ENCODE measurements at regions not wholly inside any gene's neighbourhood (a gene's known extent, or its start where the extent isn't known, plus 50 kb on each side); places are given as distances from the start of the nearest gene placed in this dataset.
"Not testable (repeated sequence)": the region's sequence is repeated elsewhere in the genome, so short reads cannot be mapped to it uniquely, and the experiment has no call there.

DNA sequence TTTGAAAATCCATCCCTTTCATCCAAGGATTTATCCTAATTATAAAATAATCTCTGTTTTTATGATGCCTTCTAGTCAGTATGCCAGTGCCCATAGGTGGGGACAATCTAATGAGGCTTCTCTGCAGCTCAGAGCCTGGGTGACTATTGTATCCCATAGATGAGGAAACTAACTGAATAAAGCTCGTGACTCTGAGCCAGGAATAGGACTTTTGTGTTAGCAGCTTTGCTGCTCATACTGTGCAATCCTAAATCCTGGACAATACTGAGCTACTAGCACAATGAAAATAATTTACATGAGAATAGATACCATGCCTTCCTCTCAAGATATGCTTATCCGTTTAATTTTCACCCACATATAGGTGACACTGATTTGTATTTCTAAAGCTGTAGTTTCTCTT lies 443.0 kb downstream of the PLK2 start:
- DNase-seq (ENCODE audit: low spot score), result peak; percentile 1

DNA sequence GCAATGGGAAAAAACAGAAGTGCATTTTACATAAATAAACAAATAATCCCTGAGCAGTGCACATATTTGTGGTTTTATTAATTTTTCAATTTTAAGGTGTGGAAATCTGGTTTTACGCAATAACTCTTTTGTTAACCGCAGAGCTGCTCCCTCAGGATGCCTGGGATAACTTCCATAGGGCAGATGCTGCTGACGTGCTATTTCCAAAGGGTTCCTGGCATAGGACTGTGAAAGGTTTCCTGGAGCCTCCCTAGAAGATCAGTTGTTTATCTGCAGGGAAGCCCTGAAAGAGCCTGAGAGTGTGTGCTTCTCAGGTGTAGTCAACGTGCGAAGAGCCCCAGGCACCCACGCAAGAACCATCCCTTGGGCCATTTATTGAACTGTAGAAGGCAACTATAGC lies 443.5 kb downstream of the PLK2 start:
- peak; percentile 1 for DNase-seq (ENCODE audit: low spot score)

DNA sequence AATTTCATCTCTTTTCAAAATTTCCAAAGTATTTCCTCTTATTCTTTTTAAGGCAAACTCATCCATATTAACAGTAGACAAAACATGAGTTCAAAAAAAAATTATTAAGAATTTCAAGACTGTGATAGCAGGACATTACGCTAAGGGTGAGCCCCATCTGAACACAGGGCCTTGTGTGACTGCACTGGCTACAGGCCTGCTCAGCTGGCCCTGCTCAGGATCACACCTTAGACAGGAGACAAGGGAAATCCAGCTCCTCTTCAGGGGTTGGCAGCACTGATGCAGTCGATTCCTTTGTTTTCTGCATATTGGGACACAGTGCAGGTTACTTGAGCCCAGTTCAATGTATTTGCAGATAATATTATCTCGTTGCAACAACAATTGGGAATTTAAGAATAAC lies 444.7 kb downstream of the PLK2 start:
- DNase-seq (ENCODE audit: low spot score), result peak; percentile 0

DNA sequence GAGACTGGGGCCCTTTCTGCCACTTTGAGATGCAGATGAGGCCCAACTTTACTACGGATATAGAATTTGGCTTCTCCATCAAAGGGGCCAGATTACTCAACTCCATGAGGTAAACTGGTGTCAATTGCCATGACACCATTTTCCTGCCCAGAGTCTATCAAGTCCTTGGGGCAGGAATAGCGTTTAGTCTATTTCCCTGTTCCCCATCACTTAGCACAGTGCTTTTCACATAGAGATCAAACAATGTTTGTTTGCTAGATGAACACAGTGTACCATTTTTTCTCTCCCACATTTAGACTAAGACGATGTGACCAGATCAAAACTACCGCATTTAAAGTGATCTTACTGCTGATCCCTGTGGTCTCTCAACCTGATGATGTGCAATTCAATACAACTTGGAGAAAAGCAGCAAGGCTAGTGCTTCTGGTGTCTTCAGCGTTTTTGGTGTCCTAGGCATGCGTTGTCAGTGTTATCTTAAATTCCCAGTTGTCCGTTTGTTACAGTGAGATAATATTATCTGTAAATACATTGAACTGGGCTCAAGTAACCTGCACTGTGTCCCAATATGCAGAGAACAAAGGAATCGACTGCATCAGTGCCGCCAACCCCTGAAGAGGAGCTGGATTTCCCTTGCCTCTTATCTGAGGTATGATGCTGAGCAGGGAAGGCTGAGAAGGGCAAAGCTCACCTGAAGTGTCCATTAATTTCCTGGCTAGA lies 446.2 kb downstream of the PLK2 start:
- DNase-seq (ENCODE audit: low spot score), result peak; percentile 0

DNA sequence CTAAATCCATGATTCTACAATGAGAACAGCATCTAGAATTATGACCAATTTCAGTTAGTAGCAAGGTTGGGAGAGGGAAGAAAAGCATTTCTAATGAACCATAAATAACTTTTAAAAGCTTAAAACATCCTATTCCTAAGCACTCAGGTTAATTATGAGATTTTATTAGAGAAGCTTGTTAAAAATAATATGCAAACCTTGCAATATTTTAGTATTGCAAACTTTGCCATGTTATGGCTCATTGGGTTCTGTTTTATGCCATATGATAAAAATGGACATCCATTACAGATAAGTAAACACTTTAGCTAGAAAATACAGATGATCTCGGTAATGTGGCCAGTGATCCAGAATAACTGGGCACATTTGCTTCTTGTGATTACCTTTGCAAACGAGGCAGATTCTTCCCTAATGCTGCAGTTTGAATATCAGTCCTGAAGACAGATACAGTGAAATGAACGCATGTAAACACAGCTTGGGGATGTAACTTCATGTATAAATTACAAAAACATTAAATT lies 447.0 kb downstream of the PLK2 start:
- DNase-seq (ENCODE audit: low spot score), result peak; percentile 1

DNA sequence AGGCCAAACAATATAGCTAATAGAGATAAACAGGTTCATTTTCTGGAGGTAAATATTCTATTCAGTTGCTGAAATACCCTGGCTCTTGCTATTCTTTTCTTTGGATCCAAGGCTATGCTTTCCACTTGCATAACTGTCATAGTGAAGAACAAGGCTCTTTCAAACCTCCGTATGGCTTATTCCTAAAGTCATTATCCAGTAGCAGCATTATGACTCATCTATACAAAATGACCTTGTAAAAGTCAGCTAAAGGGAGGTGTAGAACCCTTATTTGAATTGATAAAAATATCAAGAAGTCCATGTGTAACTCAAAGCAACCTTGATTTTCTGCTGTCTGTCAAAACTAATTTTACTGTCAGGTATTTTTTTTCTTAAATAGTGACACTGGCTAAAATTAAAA lies 447.8 kb downstream of the PLK2 start:
- peak; percentile 36 for DNase-seq (ENCODE audit: low spot score)

DNA sequence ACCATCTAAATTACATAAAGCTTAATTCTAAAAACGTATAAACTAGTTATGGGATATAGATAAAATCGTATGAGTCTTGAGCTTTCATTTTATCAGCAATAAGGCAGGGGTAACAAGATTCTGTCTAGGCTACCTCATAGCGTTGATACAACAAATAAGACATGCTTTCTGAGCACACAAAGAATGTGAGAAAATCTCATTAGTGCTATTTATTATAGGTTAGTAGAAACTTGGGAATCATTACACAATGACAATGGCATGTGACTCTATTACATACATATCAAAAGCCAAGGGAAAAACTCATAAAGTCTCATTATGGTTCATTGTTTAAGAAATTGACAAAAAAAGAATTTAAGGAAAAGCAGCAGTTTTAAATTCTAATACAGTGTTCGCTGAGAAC lies 448.6 kb downstream of the PLK2 start:
- DNase-seq (ENCODE audit: low spot score), result peak; percentile 0

DNA sequence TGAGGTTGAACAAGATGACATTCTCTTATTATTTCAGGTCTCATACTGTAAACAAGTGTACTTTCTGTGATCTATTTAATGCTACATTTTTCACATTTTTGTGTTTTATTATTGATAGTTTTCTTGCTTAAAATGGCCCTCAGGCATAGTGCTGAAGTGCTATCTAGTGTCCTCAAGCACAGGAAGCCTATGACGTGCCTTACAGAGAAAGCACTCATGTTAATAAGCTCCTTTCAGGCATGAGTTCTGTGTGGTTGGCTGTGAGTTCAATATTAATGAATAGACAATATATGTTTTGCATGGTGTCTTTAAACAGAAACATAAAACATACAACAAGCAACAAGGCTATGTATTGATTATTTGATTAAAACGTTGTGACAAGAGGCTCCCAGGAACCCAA lies 450.1 kb downstream of the PLK2 start:
- no peak for DNase-seq (ENCODE audit: low spot score)

DNA sequence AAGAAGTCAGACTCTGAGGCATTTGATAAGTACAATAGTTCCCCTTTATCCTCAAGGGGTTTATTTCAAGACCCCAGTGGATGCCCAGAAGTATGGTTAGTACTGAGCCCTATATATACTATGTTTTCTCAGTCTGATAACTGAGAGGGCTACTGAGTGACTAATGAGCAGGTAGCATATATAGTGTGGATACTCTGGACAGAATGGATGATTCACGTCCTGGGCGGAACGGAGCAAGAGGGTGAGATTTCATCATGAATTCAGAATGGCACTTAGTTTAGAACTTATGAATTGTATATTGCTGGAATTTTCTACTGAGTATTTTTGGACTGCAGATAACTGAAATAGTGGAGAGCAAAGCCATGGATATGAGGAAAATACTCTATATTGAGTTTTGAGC lies 457.6 kb downstream of the PLK2 start:
- DNase-seq (ENCODE audit: low spot score), result no peak

DNA sequence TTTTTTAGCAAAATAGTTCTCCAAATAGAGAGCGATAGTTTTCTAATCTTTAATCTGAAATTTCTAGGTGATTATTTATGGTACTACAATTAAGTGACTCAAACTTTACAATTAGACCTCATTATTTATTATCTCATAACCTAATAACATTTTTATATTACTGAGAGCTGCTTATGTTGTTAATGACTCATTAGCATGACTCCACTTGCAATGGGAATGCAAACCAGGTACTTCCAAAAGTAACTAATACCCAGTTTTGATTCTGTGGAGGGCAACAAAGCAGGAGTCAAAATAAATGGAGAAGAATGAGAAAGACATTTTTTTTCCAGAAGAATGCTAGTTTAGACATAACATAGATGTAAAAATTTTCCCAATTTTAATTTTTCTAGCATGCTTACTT lies 466.0 kb downstream of the PLK2 start:
- DNase-seq (ENCODE audit: low spot score), result no peak

DNA sequence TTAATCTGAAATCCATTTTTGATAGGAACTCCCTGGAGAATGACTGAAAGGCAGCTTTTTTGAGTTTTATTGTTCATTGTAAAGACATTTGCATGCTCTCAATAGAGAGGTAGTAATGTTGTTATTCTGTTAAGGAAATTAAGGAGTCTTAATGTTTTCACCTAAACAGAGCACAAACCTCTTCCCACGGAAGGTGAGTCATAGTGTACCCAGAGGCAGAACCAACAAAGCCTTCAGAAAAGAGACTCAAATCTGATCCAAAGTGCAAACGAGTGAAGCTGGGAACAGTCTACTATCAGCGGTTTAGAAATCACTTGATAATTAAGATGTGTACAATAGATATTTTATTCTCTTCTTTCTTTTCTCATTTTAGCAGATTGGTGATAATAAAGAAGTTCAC lies 470.5 kb downstream of the PLK2 start:
- DNase-seq (ENCODE audit: low spot score), result peak; percentile 24

DNA sequence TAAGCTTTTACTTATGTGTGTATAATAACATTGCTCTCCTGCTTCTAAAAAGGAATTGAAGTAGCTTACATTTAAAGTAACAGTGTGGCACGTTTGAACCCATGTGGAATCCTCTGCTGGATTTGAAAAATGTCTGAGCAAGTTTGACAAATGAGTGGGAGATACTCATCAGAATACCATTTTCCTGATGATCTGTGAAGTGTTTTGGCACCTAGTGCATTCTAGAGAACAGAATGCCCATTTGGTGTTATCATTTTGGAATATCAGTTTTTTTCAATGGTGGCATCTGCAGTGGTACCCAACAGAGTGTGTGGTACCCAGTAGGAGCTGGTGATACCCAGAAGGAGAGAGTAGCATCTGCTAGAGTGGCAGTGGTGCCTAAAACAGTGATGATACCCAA lies 471.1 kb downstream of the PLK2 start:
- DNase-seq (ENCODE audit: low spot score), result no peak

DNA sequence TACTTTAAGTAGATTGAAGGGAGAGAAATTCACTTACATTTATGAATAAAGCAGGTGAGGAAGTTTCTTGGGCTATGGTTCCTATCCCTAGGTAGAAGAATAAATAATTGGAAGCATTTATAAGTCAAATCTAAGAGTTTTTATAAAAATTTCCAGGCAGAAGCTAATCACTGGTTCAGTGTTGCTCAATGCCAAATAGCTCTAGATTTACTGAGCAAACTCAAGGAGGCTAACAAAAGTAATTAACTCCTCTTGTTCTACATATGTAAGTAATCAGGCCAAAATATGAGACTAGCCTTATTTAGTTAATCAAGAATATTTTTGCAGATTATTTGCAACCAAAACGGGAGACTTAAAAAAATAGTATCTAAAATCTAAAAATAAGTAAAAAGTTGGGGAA lies 472.3 kb downstream of the PLK2 start:
- DNase-seq (ENCODE audit: low spot score), result no peak

DNA sequence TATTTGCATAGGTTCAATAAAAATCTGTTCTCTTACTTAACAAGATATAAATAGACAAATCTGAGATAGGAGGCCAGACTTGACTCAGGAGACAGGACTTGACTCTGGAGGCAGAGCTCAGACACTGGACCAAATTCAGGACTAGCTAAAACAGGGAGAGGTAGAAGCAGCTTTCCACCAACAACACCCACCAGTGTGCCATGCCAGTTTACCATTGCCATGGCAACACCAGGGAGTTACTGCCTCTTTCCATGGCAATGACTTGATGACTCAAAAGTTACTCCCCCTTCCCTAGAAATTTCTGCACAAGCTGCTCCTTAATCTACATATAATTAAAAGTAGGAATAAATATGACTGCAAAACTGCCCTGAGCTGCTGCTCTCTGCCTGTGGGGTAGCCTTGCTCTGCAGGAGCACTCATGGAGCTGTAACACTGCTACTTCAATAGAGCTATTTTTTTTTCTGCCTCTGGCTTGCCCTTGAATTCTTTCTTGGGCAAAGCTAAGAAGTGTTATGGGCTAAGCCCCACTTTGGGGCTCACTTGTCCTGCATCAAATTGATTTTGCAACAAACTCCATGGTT lies 473.0 kb downstream of the PLK2 start:
- no peak for DNase-seq (ENCODE audit: low spot score)

DNA sequence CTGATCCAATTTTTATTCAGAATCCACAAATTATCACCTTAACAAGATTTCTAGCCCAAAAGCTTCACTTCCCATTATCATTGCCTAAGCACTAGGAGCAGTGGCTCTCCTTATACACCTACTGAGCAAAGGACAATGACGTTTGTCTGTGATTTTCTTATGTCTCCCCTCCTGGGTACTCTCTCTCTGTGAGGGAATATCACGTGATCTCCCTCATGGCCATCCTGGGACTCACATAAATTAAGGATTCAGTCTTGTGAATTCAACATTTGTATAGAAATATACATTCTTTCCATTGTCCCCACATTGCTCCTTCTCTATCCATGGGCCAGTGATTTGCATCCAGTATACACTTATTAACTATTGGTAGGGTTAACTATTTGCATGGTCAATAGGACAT lies 476.5 kb downstream of the PLK2 start:
- DNase-seq (ENCODE audit: low spot score), result no peak

DNA sequence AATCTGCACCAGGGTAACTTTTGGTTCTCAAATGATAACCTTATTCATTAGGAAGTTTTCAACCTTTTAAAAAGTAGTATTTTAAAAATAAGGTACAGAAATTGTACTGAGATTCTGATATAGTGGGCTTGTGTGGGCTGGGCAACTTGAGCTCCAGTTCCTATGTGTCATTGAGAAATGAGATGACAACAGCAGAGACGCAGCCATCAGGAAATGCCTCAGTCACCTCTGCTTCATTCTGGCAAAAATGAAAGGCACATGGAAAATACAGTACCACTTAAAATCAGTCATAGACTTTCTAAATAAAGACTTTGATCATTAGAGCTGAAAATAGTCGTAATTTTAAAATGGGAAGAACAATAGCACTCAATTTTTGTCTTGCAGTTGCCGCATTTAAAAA lies 480.2 kb downstream of the PLK2 start:
- DNase-seq (ENCODE audit: low spot score), result no peak

DNA sequence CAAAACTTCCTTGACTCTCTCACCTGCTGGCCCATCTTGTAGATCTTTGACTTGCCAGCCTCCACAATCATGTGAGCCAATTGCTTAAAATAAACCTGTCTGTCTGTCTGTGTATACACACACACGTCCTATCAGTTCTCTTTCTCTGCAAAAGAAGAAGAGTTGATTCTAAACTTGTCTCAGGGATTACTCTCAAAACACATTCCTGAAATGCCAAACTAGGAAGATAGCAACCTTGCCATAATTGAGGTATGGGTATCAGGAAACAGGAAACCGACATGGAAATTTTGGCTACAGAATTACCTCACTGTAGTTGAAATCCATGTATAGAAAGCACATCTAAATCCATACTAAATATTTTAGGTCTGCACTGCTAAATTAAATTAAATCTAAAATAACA lies 483.4 kb downstream of the PLK2 start:
- no peak for DNase-seq (ENCODE audit: low spot score)

DNA sequence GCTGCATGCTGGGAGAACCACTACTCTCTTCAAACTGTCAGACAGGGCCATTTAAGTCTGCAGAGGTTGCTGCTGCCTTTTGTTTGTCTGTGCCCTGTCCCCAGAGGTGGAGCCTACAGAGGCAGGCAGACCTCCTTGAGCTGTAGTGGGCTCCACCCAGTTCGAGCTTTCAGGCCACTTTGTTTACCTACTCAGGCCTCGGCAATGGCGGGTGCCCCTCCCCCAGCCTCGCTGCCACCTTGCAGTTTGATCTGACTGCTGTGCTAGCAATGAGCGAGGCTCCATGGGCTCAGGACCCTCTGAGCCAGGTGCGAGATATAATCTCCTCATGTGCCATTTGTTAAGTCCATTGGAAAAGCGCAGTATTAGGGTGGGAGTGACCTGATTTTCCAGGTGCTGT lies 487.8 kb downstream of the PLK2 start:
- not testable (repeated sequence) for DNase-seq (ENCODE audit: low spot score)

DNA sequence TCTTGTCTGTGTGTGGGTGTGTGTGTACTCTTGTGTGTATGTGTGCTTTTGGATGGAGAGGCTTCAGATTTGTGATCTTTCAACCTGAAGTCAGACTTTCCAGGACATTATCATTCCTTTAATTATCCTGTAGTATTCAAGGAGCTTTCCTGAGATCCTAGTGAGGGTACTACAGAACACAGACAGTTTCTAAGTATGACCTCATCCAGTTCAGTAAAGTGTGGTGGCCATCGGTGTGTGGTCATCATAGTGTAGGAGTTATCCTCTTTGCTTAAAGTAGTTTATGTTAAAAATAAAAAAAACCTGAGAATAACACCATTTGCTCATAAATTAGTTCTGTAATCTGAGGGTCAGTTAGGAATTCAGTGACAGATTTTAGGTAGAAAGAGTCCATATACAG lies 478.0 kb upstream of the ACTBL2 start:
- no peak for DNase-seq (ENCODE audit: low spot score)

DNA sequence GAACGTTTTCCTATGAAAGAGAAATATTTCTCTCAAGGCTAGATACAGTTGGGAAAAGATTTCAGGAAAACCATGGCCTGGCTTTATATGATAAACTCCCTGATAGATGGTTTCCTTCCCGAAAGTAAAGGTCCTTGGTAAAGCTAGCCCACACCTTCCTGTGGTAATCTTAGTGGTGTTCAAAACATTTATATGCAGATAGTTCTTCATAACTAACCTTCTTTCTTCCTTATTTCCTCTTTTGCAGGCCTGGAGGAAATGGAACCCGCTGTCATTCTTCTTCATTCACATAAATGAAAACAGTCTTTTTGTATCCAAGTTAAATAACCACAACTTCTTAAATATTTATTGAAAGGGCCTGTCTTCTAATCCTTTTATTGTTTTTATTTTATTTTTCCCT lies 474.0 kb upstream of the ACTBL2 start:
- DNase-seq (ENCODE audit: low spot score), result no peak

DNA sequence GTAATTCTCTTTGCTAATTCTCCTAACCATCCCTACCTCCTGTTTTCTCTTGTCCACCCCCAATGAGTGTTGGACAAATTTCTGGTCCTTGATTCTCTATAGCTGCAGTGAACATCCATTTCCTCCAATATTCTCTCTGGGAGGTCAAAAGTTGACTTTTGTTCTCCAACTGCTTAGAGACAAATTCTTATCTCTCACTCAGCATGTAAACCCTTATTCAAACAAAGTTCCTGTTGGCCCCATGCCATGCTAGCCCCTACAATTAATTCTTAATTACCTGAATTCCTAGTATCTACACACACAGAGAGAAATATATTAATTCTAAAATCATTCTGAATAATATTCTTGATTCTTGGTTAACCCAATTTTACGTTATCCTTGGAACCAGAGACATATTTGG lies 472.9 kb upstream of the ACTBL2 start:
- no peak for DNase-seq (ENCODE audit: low spot score)

DNA sequence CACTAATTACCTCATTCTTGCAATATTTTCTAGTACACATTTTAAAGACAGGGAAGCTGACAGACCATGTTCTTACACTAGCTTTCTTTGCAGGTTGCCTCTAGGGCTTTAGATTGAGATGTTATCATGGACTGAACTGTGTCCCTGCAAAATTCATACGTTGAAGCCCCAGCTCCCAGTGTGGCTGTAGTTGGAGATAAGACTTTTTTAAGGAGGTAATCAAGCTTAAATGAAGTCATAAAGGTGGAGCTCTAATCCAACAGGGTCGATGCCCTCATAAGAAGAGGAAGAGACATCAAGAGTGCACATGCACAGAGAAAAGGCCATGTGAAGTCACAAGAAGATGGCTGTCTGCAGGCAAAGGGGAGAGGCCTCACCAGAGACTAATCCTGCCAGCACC lies 471.2 kb upstream of the ACTBL2 start:
- no peak for DNase-seq (ENCODE audit: low spot score)

DNA sequence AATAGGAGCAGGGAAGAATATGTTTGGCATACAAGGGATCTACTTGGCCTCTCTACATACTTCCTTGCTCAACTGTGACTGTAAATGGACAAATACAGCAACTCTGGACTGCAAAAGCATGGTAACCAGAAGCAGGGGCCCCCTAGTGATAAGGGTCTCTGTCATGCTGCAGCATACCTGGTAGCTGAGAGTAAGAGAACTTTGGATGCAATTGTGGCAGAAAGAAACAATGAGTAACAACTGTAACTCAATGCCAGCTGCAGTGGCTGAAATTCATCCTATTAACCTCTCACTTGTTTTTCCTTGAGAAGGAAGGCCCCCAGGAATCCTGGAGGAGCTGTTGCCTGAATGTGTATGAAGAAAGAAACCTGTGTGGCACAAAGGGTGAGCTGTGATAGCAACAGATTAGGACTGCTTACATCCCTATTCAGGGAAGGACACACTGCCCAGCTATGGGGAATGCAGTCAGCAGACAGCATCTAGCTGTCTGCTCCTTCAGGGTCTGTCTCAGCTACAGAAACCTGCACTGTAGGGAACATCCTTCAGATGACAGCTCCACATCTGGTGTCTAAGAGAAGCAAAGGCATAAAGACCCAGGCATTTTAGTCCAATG lies 468.1 kb upstream of the ACTBL2 start:
- DNase-seq (ENCODE audit: low spot score), result no peak

DNA sequence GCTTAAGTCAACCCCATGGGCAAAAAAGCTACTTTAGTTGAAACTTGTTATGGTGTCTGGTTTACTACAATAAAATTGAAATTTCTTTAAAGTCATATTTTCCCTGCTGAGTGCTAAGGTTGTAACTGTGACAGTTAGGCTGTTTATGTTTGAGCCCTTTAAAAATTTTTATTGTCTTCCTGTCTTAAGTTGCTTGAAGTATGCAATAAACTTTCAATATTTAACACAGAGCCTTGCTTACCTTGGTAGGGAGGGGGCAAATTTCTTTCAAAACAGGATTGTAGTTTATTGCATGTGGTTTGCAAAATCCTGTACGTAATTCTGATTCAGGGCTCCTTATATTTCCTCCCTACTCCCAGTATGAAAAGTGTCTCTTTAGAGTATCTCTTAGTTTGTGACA lies 465.5 kb upstream of the ACTBL2 start:
- no peak for DNase-seq (ENCODE audit: low spot score)

All from pons (tissue), 1 donor.